GM18505 (cell line): ENCODE measurements at regions not wholly inside any gene's neighbourhood (a gene's known extent, or its start where the extent isn't known, plus 50 kb on each side); places are given as distances from the start of the nearest gene placed in this dataset.

ENCODE experiments used
- ATAC-seq: cut with Tn5 transposase; IDR thresholded peaks from one replicate; pipeline ENCODE4 v1.9.1; 2021; ENCODE audit not compliant: unreplicated experiment
- POLR2A ChIP-seq: IDR thresholded peaks from 4 replicates; pipeline ENCODE4 v1.6.1; 2011; ENCODE audit warnings: borderline replicate concordance; ENCODE audit not compliant: insufficient read depth, insufficient read length; ENCODE audit errors: extremely low read depth

DNA sequence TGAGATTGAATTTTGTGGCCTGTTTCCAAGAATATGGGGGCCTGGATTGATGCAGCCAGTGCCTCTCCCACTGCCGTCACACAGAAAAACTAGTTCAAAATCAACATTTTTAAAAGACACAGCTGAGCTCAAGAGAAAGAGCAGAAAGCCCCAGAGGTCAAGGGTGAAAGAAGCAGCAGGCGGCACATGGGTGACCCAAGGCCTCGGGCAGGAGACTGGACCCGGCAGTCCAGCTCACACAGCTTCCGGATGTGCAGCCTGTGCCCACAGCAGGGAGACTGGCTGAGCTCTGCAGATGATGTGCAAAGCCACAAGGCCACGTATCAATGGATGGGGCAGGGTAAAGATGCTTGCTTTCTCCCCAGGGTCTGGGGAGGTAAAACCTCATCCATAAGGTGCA lies 50.4 kb upstream of the RNF32 start:
- no peak for ATAC-seq
- TF ChIP-seq POLR2A, result no peak

DNA sequence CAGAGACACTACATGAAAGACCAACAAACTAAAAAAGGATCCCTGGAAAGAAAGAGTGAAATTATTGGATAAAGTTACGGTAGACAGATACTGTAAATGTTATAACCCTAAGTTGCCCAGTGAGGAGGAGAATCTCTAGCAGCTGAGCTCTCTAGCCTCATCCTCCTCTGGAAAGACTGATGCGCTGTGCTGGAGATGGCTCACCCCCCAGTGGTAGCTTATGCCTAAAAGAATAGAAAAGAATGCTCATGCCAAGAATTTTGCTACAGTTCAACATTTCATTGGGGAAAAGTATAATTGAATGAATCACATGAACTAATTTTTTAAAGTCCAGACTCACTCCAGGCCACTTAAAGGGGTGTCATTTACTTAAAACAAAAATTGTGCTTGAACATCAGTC lies 50.8 kb upstream of the RNF32 start:
- no peak for ATAC-seq
- TF ChIP-seq POLR2A, result no peak

DNA sequence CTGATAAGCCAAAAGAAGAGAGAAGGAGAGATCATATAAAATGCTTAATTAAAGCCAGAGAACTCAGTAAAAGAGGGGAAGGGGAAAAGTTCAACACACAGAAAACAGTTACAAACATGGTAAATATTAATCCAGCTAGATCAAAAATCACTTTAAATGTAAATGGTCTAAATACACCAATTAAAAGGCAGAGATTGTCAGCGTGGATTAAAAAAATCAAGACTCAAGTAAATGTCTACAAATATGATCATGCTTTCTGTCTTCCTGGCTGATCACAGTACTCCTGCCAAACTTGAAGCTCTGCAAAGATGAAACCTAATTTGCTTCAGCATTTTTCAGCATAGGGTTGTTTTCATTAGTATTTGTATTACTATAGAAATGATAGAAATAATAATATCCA lies 54.6 kb upstream of the RNF32 start:
- no peak for TF ChIP-seq POLR2A
- no peak for ATAC-seq

DNA sequence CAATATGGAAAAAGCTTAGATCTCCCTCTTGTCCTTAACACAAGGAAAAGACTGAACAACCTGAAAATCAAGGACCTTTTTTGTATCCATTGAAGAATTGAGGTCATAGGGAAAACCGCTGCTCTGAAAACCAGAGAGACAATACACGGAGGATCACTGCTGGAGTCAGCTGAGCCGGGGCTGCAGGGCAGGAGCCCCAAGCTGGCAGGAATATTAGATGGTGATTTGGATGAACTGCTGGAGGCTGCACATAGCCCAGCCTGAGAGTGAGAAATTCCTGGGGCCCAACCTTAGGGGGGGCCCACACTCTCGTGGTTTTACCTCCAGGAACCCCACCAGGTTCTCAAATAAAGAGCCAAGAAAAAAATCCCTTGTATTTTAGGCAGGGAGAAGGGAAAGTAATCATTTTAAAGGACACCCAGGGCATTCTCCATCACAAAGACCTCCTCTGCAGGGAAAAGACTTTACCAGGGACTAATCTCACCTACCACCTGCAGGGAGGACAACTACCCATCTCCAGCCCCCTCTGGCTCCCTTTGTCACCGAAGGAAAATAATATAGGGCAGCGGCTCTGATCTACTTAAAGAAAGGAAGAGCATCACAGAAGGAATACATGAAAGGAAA lies 55.4 kb upstream of the RNF32 start:
- TF ChIP-seq POLR2A, result no peak
- ATAC-seq, result no peak

- no peak for ATAC-seq
- TF ChIP-seq POLR2A, result no peak
Measured at GRCh38 chr7:156582591-156583123, 57.9 kb upstream of the RNF32 start.

GRCh38 chr7:156580036-156580435 lies 60.5 kb upstream of the RNF32 start:
- ATAC-seq, result no peak
- TF ChIP-seq POLR2A, result no peak

DNA sequence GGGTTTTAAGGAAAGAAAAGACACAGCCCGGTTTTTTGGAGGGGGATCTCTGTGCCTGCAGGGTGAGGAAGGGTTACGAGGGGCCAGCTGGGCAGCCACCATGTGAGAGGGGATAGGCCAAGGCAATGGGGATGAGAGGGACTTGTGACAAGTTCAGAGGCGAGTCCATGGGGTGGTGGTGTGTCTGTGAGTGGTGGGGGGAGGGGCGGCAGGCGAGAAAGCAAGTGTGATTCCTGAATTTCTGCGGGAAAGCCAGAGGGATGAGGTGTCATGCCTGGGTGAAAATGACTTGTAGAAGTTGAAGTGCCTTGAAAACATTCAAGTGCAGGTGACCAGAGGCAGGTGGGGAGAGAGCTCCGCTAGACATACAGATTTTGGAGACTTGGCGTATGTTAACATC lies 61.0 kb upstream of the RNF32 start:
- TF ChIP-seq POLR2A, result no peak
- no peak for ATAC-seq

GRCh38 chr7:156578978-156579430 lies 61.6 kb upstream of the RNF32 start:
- TF ChIP-seq POLR2A, result no peak
- no peak for ATAC-seq

GRCh38 chr7:156578578-156578940 lies 62.0 kb upstream of the RNF32 start:
- no peak for ATAC-seq

DNA sequence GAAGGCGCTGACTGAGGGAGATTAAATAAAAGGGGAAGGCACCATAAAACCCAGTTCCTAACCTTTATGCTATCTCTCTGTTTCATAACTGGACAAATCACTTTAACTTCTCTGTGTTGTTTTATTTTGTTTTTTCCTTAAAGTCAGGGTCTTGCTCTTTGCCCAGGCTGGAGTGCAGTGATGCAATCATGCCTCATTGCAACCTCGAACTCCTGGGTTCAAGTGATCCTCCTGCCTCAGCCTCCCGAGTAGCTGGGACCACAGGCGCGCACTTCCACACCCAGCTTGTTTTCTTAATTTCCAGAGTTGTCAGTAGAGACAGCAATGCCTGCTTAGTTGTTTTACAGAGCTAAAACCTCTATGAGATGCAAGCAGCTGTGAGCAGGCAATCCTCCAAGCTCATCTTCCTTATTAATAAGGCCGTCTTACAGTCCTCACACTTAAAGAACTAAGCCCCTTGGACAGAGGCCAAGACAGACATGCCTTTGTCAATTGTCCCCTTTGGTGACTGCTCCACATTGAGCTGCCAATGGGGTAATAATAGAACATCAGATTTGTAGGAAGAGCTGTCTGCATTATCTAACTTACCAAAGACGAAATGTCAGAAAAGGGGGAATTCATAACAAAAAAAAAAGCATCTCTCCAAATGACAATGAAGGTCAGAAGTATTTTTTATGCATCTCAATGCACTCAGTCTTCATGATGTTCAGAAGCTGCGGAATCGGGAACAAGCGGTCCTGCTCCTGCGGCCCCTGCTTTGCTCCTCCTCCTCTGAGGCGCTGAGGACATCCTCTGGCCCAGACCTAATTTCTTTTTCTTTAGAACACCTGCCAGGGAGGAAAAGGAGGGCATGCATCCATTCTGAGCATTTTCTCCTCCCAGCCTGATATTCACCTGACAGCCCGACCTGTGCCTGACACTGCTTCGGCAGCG lies 62.7 kb upstream of the RNF32 start:
- no peak for ATAC-seq
- no peak for TF ChIP-seq POLR2A

More at GRCh38 chr7:156578578-156578940, 62.0 kb upstream of the RNF32 start:
- TF ChIP-seq POLR2A, result no peak

- no peak for TF ChIP-seq POLR2A
- ATAC-seq, result no peak
Measured at GRCh38 chr7:156576216-156577058, 64.1 kb upstream of the RNF32 start.

- TF ChIP-seq POLR2A, result no peak
Measured at GRCh38 chr7:156568258-156568657, 72.3 kb upstream of the RNF32 start.

More at GRCh38 chr7:156568258-156568657, 72.3 kb upstream of the RNF32 start:
- no peak for ATAC-seq
